ENCODE measurements at regions not wholly inside any gene's neighbourhood (a gene's known extent, or its start where the extent isn't known, plus 50 kb on each side); places are given as distances from the start of the nearest gene placed in this dataset.

- DNase-seq, result no peak
Measured at GRCh38 chr16:85329059-85329812, 217.0 kb upstream of the CIBAR2 start.

GRCh38 chr16:85330006-85330693 lies 217.9 kb upstream of the CIBAR2 start:
- DNase-seq, result no peak

GRCh38 chr16:85330694-85331188 lies 218.5 kb upstream of the CIBAR2 start:
- peak; percentile 32 for DNase-seq

- no peak for DNase-seq
Measured at GRCh38 chr16:85331688-85332087, 219.4 kb upstream of the CIBAR2 start.

- no peak for DNase-seq
Measured at GRCh38 chr16:85332175-85332574, 219.9 kb upstream of the CIBAR2 start.

GRCh38 chr16:85333337-85333736 lies 221.1 kb upstream of the CIBAR2 start:
- no peak for DNase-seq

- DNase-seq, result no peak
Measured at GRCh38 chr16:85333744-85334640, 221.7 kb upstream of the CIBAR2 start.

GRCh38 chr16:85334718-85335583 lies 222.7 kb upstream of the CIBAR2 start:
- DNase-seq, result no peak

GRCh38 chr16:85335584-85336491 lies 223.6 kb upstream of the CIBAR2 start:
- DNase-seq, result no peak

GRCh38 chr16:85337910-85338637 lies 225.8 kb upstream of the CIBAR2 start:
- no peak for DNase-seq

GRCh38 chr16:85338638-85338982 lies 226.3 kb upstream of the CIBAR2 start:
- DNase-seq, result no peak

GRCh38 chr16:85338989-85339685 lies 226.9 kb upstream of the CIBAR2 start:
- DNase-seq, result no peak

- DNase-seq, result no peak
Measured at GRCh38 chr16:85341972-85342695, 229.9 kb upstream of the CIBAR2 start.

- no peak for DNase-seq
Measured at GRCh38 chr16:85344502-85345128, 232.3 kb upstream of the CIBAR2 start.

- no peak for DNase-seq
Measured at GRCh38 chr16:85345129-85345639, 232.9 kb upstream of the CIBAR2 start.

- DNase-seq, result no peak
Measured at GRCh38 chr16:85346404-85347212, 234.3 kb upstream of the CIBAR2 start.

GRCh38 chr16:85347213-85347591 lies 234.9 kb upstream of the CIBAR2 start:
- DNase-seq, result no peak
